SK-N-SH (cell line): ENCODE measurements at regions not wholly inside any gene's neighbourhood (a gene's known extent, or its start where the extent isn't known, plus 50 kb on each side); places are given as distances from the start of the nearest gene placed in this dataset.

Experiments
- CTCF ChIA-PET: fragments of 300-600, 350-600 bp; formaldehyde crosslinking; extraction: SDS; loops from one replicate; lab custom pipeline; 2021; lab: Yijun Ruan, JAX
- POLR2A ChIA-PET: fragments of 350-600 bp; sonication (Branson Sonifier 250); formaldehyde crosslinking; extraction: SDS; loops from one replicate; lab custom pipeline; 2020; ENCODE audit warnings: antibody characterized with exemption, inconsistent platforms; lab: Yijun Ruan, JAX
- DNase-seq: peaks from one replicate; pipeline ENCODE4 v3.0.0; 2012
- H2AFZ ChIP-seq: fragments of 200-600 bp; sonication (generic); 2 replicates; pipeline ENCODE4 v1.8.1; 2016; ENCODE audit warnings: antibody characterized with exemption, mild to moderate bottlenecking, low read depth
- H3F3A ChIP-seq: fragments of 200-600 bp; sonication (generic); replicated peaks from 2 replicates; pipeline ENCODE3; 2016; ENCODE audit warnings: antibody characterized with exemption, mild to moderate bottlenecking; ENCODE audit not compliant: insufficient read depth
- H3K27ac ChIP-seq, 2 experiments: fragments of 200-500 bp in 1 of 2; fragments of 200-600 bp in 1 of 2; sonication (Bioruptor generic) in 1 of 2; sonication (generic), shearing (Covaris generic) in 1 of 2; 2 replicates each; pipeline versions ENCODE4 v1.5.1 to v1.6.1; 2014 to 2016; ENCODE audit warnings: low read depth in 2 of 2, inconsistent platforms in 1 of 2, low read length in 1 of 2, mild to moderate bottlenecking in 1 of 2, mixed read lengths in 1 of 2
- H3K27me3 ChIP-seq: fragments of 200-600 bp; sonication (generic), shearing (Covaris generic); 2 replicates; pipeline ENCODE4 v1.6.1; 2016; ENCODE audit warnings: mixed run types; ENCODE audit not compliant: insufficient read depth
- H3K36me3 ChIP-seq, 2 experiments: fragments of 200-500 bp in 1 of 2; fragments of 200-600 bp in 1 of 2; sonication (Bioruptor generic) in 1 of 2; sonication (generic) in 1 of 2; replicated peaks in 1 of 2; 2 replicates each; pipeline versions ENCODE3 to v1.5.1; 2014 to 2016; ENCODE audit warnings: low read length in 1 of 2, mild to moderate bottlenecking in 1 of 2; ENCODE audit not compliant: insufficient read depth in 2 of 2, control insufficient read depth in 1 of 2
- H3K4me1 ChIP-seq, 2 experiments: fragments of 200-500 bp in 1 of 2; fragments of 200-600 bp in 1 of 2; sonication (Bioruptor generic) in 1 of 2; sonication (generic), shearing (Covaris generic) in 1 of 2; 2 replicates each; pipeline versions ENCODE4 v1.5.1 to v1.6.1; 2014 to 2016; ENCODE audit warnings: low read depth in 1 of 2, low read length in 1 of 2, mixed run types in 1 of 2; ENCODE audit not compliant: insufficient read depth in 2 of 2, control insufficient read depth in 1 of 2
- H3K4me2 ChIP-seq: fragments of 200-600 bp; sonication (generic), shearing (Covaris generic); 2 replicates; pipeline ENCODE4 v1.6.1; 2017; ENCODE audit warnings: mixed run types
- H3K4me3 ChIP-seq, 2 experiments: fragments of 200-500 bp in 1 of 2; fragments of 200-600 bp in 1 of 2; sonication (Bioruptor generic) in 1 of 2; sonication (generic), shearing (Covaris generic) in 1 of 2; 2 replicates each; pipeline versions ENCODE4 v1.5.1 to v1.8.1; 2014 to 2016; ENCODE audit warnings: low read depth in 2 of 2, inconsistent platforms in 1 of 2, low read length in 1 of 2, mild to moderate bottlenecking in 1 of 2, mixed read lengths in 1 of 2, moderate library complexity in 1 of 2
- H3K79me2 ChIP-seq: fragments of 200-600 bp; sonication (generic); 2 replicates; pipeline ENCODE4 v1.8.1; 2017; ENCODE audit warnings: mild to moderate bottlenecking; ENCODE audit not compliant: insufficient read depth
- H3K9ac ChIP-seq: fragments of 200-600 bp; sonication (generic); 2 replicates; pipeline ENCODE4 v1.6.1; 2017; ENCODE audit warnings: mixed run types
- H3K9me2 ChIP-seq: fragments of 200-600 bp; sonication (generic); 2 replicates; pipeline ENCODE4 v1.6.1; 2017; ENCODE audit warnings: mixed run types
- H3K9me3 ChIP-seq: fragments of 200-600 bp; sonication (generic); 2 replicates; pipeline ENCODE4 v1.6.1; 2017; ENCODE audit warnings: mixed run types, mild to moderate bottlenecking, moderate library complexity
- H4K20me1 ChIP-seq: fragments of 200-600 bp; sonication (generic); 2 replicates; pipeline ENCODE4 v1.6.1; 2017; ENCODE audit warnings: mild to moderate bottlenecking, mixed run types; ENCODE audit not compliant: insufficient read depth
- CHD2 ChIP-seq: fragments of 150-350 bp; IDR thresholded peaks from 2 replicates; pipeline ENCODE4 v1.6.1; 2018; ENCODE audit warnings: low read length; ENCODE audit not compliant: partially characterized antibody
- EP300 ChIP-seq, 2 experiments: IDR thresholded peaks; 2 replicates each; pipeline versions ENCODE4 v1.4.0 to v1.6.1; 2012; ENCODE audit warnings: borderline replicate concordance in 1 of 2, low read depth in 1 of 2, low read length in 1 of 2
- EZH2phosphoT487 ChIP-seq: fragments of 200-600 bp; sonication (generic); IDR thresholded peaks from 2 replicates; pipeline ENCODE4 v1.6.1; 2017; ENCODE audit warnings: low read depth, mixed run types, mild to moderate bottlenecking, antibody characterized with exemption, moderate library complexity, borderline replicate concordance
- FOXM1 ChIP-seq: IDR thresholded peaks from 2 replicates; pipeline ENCODE4 v1.4.0; 2012; ENCODE audit warnings: low read depth, mild to moderate bottlenecking
- GABPA ChIP-seq: IDR thresholded peaks from 2 replicates; pipeline ENCODE4 v1.4.0; 2012; ENCODE audit warnings: low read depth, mild to moderate bottlenecking
- GATA2 ChIP-seq: sonication (generic); formaldehyde crosslinking; IDR thresholded peaks from 2 replicates; pipeline ENCODE4 v1.5.0; 2020; ENCODE audit warnings: mild to moderate bottlenecking, missing genetic modification reagents
- MAX ChIP-seq: IDR thresholded peaks from 2 replicates; pipeline ENCODE4 v1.4.0; 2012; ENCODE audit warnings: low read depth
- NFIC ChIP-seq: IDR thresholded peaks from 2 replicates; pipeline ENCODE4 v1.4.0; 2012; ENCODE audit warnings: borderline replicate concordance
- NRF1 ChIP-seq: IDR thresholded peaks from 2 replicates; pipeline ENCODE4 v1.6.1; 2012; ENCODE audit warnings: low read depth, mild to moderate bottlenecking, low read length
- RAD21 ChIP-seq: IDR thresholded peaks from 2 replicates; pipeline ENCODE4 v1.6.1; 2012; ENCODE audit warnings: mild to moderate bottlenecking, low read length
- RFX5 ChIP-seq: IDR thresholded peaks from 2 replicates; pipeline ENCODE4 v1.6.1; 2012; ENCODE audit warnings: mild to moderate bottlenecking, improper control_type of control experiment, low read length
- SMC3 ChIP-seq: IDR thresholded peaks from 2 replicates; pipeline ENCODE4 v1.6.1; 2012; ENCODE audit warnings: low read depth, low read length, improper control_type of control experiment
- TAF1 ChIP-seq: IDR thresholded peaks from 2 replicates; pipeline ENCODE4 v1.6.1; 2012; ENCODE audit warnings: low read depth, mild to moderate bottlenecking, low read length, moderate library complexity, borderline replicate concordance
- TEAD4 ChIP-seq: IDR thresholded peaks from 2 replicates; pipeline ENCODE4 v1.4.0; 2012; ENCODE audit warnings: mild to moderate bottlenecking, borderline replicate concordance; ENCODE audit not compliant: insufficient read depth
- WGBS: methylation state at CpG from one replicate; pipeline ENCODE4 v1.1.6; 2017; ENCODE audit warnings: low lambda C conversion rate; 5-methylcytosine and 5-hydroxymethylcytosine counted together
- TF ChIP-seq, protein P1 (sequence below): IDR thresholded peaks from 2 replicates; pipeline ENCODE4 v1.6.1; 2012; ENCODE audit warnings: mild to moderate bottlenecking, low read depth, low read length, moderate library complexity
- TF ChIP-seq, protein P2 (sequence below): fragments of 150-350 bp; IDR thresholded peaks from 2 replicates; pipeline ENCODE4 v1.6.1; 2016; ENCODE audit warnings: mild to moderate bottlenecking, low read depth, low read length

GRCh38 chr5:167821669-167822068 is 469.8 kb upstream of the WWC1 start:
- ChIA-PET POLR2A (interaction anchor here (1.2 kb wide), 1 partner anchor 8 kb away, joined by 3 read pairs; no protein-coding TSS in a partner anchor), CTCF (no interaction called here)
- Histone ChIP-seq H3K27ac (no peak overlapping the region), H3K9me2 (no peaks in the 10 kb centered on the region), H3K27me3 (no peaks in the 10 kb centered on the region), H4K20me1 (no peaks in the 10 kb centered on the region), H3F3A (no peaks in the 10 kb centered on the region), H3K4me1 (no peaks in the 10 kb centered on the region; a peak in 1 of 4 replicates), H3K36me3 (no peaks in the 10 kb centered on the region), H3K9me3 (no peaks in the 10 kb centered on the region), H3K79me2 (no peaks in the 10 kb centered on the region), H2AFZ (no peak overlapping the region), H3K4me3 (no peak overlapping the region), H3K4me2 (no peak overlapping the region), H3K9ac (no peak overlapping the region)
- DNase-seq: no peak
- WGBS: 57% methylated on average over 4 of the region's 4 CpGs
- TF ChIP-seq EZH2phosphoT487 (no peak), SMC3 (no peak), NRF1 (no peak), RFX5 (no peak), MAX (no peak), TEAD4 (no peak)

DNA sequence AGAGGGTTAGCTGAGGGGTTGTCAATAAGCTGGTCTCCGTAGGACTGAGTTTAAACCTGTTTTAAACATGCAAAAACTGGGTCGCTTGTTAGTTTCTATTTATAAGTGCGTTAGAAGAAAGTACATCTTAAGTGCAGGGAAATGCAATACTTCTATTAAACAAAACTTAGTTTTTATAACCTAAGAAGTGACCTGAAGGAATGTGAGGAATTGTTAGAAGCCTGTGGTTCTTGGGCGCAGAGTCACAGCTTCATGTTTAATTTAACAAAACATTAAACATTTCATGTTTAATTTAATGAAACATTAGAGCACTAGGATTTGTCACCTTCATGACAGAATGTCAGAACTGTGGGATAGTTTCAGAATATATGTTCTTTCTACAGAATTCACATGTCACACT is 469.2 kb upstream of the WWC1 start:
- Histone ChIP-seq H3F3A (no peaks in the 10 kb centered on the region), H3K4me2 (no peak overlapping the region)
- TF ChIP-seq RAD21 (no peak), NFIC (no peak), GABPA (no peak), CHD2 (no peak), SMC3 (no peak), RFX5 (no peak), FOXM1 (no peak), GATA2 (CRISPR knock-in tag) (no peak), NRF1 (no peak), EP300 (IDR thresholded peaks at IDR 0.05; ENCODE audit: borderline replicate concordance in 1 of 2, low read depth in 1 of 2, low read length in 1 of 2) (no peak), TAF1 (no peak)
- TF ChIP-seq, protein P1, sequence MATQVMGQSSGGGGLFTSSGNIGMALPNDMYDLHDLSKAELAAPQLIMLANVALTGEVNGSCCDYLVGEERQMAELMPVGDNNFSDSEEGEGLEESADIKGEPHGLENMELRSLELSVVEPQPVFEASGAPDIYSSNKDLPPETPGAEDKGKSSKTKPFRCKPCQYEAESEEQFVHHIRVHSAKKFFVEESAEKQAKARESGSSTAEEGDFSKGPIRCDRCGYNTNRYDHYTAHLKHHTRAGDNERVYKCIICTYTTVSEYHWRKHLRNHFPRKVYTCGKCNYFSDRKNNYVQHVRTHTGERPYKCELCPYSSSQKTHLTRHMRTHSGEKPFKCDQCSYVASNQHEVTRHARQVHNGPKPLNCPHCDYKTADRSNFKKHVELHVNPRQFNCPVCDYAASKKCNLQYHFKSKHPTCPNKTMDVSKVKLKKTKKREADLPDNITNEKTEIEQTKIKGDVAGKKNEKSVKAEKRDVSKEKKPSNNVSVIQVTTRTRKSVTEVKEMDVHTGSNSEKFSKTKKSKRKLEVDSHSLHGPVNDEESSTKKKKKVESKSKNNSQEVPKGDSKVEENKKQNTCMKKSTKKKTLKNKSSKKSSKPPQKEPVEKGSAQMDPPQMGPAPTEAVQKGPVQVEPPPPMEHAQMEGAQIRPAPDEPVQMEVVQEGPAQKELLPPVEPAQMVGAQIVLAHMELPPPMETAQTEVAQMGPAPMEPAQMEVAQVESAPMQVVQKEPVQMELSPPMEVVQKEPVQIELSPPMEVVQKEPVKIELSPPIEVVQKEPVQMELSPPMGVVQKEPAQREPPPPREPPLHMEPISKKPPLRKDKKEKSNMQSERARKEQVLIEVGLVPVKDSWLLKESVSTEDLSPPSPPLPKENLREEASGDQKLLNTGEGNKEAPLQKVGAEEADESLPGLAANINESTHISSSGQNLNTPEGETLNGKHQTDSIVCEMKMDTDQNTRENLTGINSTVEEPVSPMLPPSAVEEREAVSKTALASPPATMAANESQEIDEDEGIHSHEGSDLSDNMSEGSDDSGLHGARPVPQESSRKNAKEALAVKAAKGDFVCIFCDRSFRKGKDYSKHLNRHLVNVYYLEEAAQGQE: no peak
- TF ChIP-seq, protein P2, sequence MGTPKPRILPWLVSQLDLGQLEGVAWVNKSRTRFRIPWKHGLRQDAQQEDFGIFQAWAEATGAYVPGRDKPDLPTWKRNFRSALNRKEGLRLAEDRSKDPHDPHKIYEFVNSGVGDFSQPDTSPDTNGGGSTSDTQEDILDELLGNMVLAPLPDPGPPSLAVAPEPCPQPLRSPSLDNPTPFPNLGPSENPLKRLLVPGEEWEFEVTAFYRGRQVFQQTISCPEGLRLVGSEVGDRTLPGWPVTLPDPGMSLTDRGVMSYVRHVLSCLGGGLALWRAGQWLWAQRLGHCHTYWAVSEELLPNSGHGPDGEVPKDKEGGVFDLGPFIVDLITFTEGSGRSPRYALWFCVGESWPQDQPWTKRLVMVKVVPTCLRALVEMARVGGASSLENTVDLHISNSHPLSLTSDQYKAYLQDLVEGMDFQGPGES: no peak

More for the DNA sequence above, 469.2 kb upstream of the WWC1 start:
- CTCF ChIA-PET: no interaction called here
- no peak for DNase-seq
- no peak overlapping the region for H2AFZ ChIP-seq
- no peak overlapping the region for H3K4me3 ChIP-seq
- H3K9me2 ChIP-seq: no peaks in the 10 kb centered on the region
- no peaks in the 10 kb centered on the region for H3K9me3 ChIP-seq
- 64% methylated on average over 4 of the region's 4 CpGs for WGBS
- no peaks in the 10 kb centered on the region for H3K79me2 ChIP-seq
- no peaks in the 10 kb centered on the region for H3K4me1 ChIP-seq
- H4K20me1 ChIP-seq: no peaks in the 10 kb centered on the region
- no peak overlapping the region for H3K27ac ChIP-seq
- POLR2A ChIA-PET: no interaction called here
- H3K27me3 ChIP-seq: no peaks in the 10 kb centered on the region
- no peaks in the 10 kb centered on the region for H3K36me3 ChIP-seq
- no peak overlapping the region for H3K9ac ChIP-seq
